HuH-7 (cell line): ENCODE measurements at regions not wholly inside any gene's neighbourhood (a gene's known extent, or its start where the extent isn't known, plus 50 kb on each side); places are given as distances from the start of the nearest gene placed in this dataset.
"Not testable (repeated sequence)": the region's sequence is repeated elsewhere in the genome, so short reads cannot be mapped to it uniquely, and the experiment has no call there.

ENCODE experiments used
- DNase-seq: peaks from one replicate; pipeline ENCODE4 v3.0.0; 2011; ENCODE audit warnings: low spot score

DNA sequence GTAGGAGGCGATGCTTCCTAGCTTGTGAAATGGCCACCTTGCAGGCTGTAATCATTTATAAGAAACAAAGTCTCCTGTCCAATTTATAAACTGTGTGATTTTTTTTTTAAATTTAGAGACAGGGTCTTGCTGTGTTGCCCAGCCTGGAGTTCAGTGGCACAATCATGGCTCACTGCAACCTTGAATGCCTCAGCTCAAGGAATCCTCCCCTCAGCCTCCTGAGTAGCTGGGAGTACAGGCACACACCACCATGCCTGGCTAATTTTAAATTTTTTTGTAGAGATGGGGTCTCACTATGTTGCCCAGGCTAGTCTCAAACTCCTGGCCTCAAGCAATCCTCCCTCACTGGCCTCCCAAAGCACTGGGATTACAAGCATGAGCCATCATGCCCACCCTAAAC lies 150.1 kb downstream of the PTPRU start:
- DNase-seq: not testable (repeated sequence)

DNA sequence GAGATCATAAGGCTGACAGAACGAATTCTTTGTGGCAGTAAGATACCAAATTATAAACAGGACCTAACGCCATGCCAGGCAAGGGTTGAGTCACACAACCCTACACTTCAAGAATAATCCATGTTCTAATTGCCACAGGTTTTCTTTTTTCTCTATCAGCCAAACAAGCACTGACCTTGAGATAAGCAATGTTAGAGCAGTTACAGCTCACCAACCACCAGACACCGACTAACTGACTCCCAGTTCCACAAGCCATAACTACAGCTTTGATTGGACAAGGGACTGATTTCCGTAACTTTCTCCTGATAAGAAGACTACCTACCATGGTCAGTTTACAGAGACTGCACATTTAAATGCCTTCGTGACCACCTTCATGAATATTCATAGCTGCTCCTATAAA lies 149.6 kb downstream of the PTPRU start:
- DNase-seq: no peak

DNA sequence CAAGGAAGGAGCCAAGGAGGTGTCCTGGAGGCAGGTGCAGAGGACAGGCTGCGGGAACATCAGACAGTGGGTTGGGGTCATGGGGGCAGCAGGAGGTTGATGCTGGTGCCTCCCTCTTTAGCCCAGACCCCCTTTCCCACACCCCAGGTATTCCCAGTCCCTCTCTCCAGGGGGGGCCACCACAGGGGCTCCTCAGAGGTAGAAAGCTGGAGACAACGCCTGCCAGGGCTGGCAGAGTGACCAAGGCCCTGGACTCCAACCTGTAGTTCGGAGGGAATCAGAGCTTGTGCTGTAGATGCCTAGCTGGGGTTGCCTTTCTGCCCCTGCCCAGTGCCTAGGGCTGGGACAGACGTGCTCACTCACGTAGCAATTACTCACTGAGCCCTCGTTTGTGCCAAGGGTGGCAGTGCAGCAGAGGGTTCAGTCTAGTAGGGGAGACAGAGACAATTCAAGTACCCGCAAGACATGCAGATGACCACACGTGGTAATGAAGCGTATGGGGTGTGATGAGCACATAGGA lies 148.2 kb downstream of the PTPRU start:
- DNase-seq: no peak

DNA sequence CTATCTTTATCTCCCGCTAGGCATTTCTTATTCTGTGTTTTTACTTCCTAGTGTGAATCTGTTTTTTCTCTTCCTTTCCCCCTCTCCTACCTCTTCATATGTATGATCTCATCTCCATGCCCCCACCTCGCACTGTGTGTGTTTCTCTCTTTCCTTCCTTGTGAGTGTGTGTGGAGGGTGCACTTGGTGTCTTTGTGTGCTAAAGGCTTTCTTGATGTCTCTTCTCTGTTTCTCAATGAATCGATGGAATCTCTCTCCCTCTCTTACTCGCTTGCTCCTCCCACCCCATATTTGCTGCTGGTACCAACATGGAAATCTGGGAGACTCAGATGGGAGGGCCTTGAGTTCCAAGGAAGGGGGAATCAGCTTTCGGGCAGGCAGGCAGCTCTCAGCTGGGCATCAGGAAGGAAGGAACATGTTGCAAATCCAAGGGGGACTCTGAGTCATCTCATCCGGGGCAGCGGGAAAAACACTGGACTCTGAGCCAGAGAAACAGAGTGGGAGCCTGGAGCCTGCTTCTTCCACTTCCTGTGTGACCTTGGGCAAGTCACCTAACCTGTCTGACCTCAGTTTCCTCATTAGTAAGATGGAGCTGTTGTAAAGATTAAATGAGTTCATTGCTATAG lies 147.5 kb downstream of the PTPRU start:
- DNase-seq: no peak

DNA sequence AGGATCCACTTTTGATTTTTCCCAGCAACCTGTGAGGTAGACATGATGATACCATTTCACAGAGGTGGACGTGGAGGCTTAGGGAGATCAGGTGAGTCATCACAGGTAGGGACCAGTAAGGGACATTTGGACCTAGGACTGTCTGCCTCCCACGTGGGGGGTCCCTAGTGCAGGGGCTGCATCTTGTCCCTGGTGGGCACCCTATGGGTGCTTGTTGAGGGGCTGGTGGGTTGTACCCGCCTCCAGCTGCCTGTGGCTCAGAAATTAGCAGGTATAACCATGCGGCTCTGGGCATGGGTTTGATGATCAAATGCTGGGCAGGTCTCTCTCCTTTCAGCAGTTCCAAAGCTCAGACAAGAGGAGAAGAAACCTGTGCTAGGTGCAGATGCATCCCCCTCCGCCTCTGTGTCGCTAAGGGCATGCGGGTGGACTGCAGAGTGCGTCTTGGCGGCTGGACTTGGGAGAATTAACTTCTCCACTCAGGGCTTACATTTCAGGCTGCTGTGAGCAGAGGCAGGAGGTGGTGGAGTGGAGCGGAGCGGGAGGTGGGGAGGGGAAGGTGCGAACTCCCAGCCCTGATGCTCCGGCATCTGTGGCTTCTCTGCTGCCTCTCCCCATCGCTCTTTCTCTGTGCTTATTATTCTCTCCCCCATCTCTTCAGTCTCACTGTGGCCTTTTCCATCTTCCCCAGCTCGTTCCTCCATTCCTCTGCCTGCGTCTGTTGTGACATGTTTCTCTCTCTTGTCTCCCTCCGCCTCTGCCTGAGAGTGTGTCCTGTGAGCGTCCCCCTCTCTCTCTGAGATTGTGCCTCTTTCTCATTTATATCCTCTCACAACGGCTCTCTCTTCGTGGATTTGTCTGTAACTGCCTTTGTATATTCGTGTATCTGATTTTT lies 146.8 kb downstream of the PTPRU start:
- no peak for DNase-seq

DNA sequence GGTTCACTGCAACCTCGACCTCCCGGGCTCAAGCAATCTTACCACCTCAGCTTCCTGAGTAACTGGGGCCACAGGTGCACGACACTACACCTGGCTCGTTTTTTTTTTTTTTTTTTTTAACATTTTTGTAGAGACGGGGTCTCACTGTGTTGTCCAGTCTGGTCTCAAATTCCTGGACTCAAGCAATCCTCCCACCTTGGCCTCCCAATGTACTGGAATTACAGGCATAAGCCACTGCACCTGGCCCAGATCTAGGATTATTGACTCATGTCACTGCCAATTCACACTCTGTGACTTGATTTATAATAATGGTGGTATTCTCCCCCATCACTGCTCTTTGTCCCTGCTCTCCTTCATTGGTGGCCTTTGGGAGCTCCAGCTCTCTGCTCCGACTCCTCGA lies 145.1 kb downstream of the PTPRU start:
- no peak for DNase-seq

DNA sequence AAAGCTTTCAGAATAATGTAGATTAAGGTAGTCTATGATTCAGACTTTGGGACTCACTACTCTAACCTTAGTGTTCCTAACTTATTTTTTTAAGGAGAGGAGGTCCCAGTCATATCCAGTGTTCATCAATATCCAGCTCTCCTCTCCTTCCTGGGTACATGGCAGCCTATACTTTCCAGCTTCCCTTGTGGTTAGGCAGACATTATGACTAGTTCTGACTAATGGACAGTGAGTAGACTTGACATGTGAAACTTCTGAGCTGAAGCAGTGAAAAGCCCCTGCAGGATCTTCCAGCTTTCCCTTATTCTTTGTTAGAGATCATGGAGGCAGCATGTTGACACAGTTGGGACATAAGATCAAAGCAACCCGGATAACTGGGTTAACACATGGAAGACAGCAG lies 144.2 kb downstream of the PTPRU start:
- no peak for DNase-seq

DNA sequence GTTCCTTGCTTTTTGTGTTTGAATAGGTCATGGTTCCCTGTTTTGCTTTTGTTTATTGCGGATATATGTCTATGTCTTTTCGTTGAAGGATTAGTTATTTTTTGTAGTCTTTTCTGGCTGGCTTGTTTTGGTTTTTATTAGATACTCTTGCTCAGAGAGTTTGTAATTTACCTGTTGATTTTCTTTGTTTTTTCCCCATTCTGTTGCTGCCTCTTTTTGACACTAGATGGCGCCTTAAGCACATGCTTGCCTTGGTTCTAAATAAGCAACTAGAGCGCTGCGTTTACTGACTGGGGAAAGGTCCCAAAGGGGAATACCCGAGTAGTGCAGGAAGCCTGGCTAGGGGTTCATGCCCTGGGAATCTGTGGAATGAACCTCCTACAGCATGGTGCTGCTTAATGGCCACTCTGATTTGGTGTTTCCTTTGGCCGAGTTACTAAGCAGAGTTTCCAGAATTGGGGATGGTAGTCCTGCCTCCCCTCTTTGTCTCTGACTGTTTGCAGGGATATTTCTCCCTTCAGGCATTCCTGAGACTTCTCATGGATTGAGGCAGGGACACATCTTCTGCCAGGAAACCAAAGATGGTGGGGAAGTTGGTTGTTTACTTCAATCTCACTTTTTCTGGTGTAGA lies 143.2 kb downstream of the PTPRU start:
- peak; percentile 45 for DNase-seq
